ENCODE measurements at regions not wholly inside any gene's neighbourhood (a gene's known extent, or its start where the extent isn't known, plus 50 kb on each side); places are given as distances from the start of the nearest gene placed in this dataset.

- TF ChIP-seq CTCF (IDR thresholded peaks at IDR 0.05) (no peak), POLR2A (IDR thresholded peaks at IDR 0.05) (no peak), EP300 (IDR thresholded peaks at IDR 0.05) (no peak)
Observed at GRCh38 chr6:103367212-103367611, 1492.5 kb downstream of the HACE1 start.
